ENCODE measurements at regions not wholly inside any gene's neighbourhood (a gene's known extent, or its start where the extent isn't known, plus 50 kb on each side); places are given as distances from the start of the nearest gene placed in this dataset.

- TF ChIP-seq CTCF (conservative IDR thresholded peaks at IDR 0.05 in 1 of 2, IDR thresholded peaks at IDR 0.05 in 1 of 2; ENCODE audit: low read depth in 1 of 2, low read length in 2 of 2): no peak
- no peak for TF ChIP-seq EZH2 (IDR thresholded peaks at IDR 0.05; ENCODE audit: low read length, missing control alignments)
Measured at GRCh38 chr13:74274916-74275315, 140.7 kb upstream of the KLF12 start.

All from fibroblast of lung (primary cell).